HepG2 (cell line): ENCODE measurements at regions not wholly inside any gene's neighbourhood (a gene's known extent, or its start where the extent isn't known, plus 50 kb on each side); places are given as distances from the start of the nearest gene placed in this dataset.

Source experiments
- ATAC-seq: fragments of 200-7000 bp; cut with Tn5 transposase; 3 replicates; pipeline ENCODE4 v1.9.1; 2020; ENCODE audit warnings: mild to moderate bottlenecking, moderate library complexity
- BruUV-seq: library from RNA; stranded (reverse); fragments of 400-500 nt; replicated peaks from 2 replicates; lab custom pipeline; 2021; lab: Mats Ljungman, UMichigan
- CTCF ChIA-PET: fragments of 300-600 bp; formaldehyde crosslinking; extraction: SDS; loops from one replicate; lab custom pipeline; 2021; ENCODE audit warnings: low total read pairs, inconsistent platforms, low intra/inter-chr PET ratio; lab: Yijun Ruan, JAX
- POLR2A ChIA-PET: fragments of 350-600 bp; sonication (Branson Sonifier 250); formaldehyde crosslinking; loops from one replicate; lab custom pipeline; 2020; ENCODE audit warnings: antibody characterized with exemption, inconsistent platforms; lab: Yijun Ruan, JAX
- DNase-seq: peaks from one replicate; pipeline ENCODE4 v3.0.0-alpha.2; 2015; ENCODE audit warnings: low spot score
- FAIRE-seq: peaks from 3 replicates; lab custom pipeline; 2011; peaks lifted over from hg19 to GRCh38; lab: Jason Lieb, UNC
- H2AFZ ChIP-seq: one replicate; pipeline ENCODE4 v1.6.1; 2011; ENCODE audit warnings: low read length, inconsistent platforms
- H3K27ac ChIP-seq: fragments of 300-600 bp; 3 replicates; pipeline ENCODE4 v1.8.0; 2011; ENCODE audit warnings: mixed run types, mild to moderate bottlenecking, mixed read lengths, low read length, inconsistent platforms; ENCODE audit not compliant: insufficient read depth; ENCODE audit errors: extremely low read length
- H3K27me3 ChIP-seq, 2 experiments: fragments of 200-600 bp in 1 of 2; 2 replicates in 1 of 2; 3 replicates in 1 of 2; pipeline versions ENCODE4 v1.6.0 to v1.8.0; 2011; ENCODE audit warnings: low read length in 2 of 2, mild to moderate bottlenecking in 2 of 2, moderate library complexity in 2 of 2, inconsistent platforms in 1 of 2; ENCODE audit not compliant: insufficient read depth in 2 of 2, control insufficient read depth in 1 of 2
- H3K36me3 ChIP-seq, 2 experiments: fragments of 200-600 bp in 1 of 2; replicated peaks in 1 of 2; 2 replicates in 1 of 2; 3 replicates in 1 of 2; pipeline versions ENCODE4 v1.5.1 to v1.8.0; 2011; ENCODE audit warnings: low read length in 2 of 2, inconsistent platforms in 1 of 2; ENCODE audit not compliant: insufficient read depth in 2 of 2, control insufficient read depth in 1 of 2
- H3K4me1 ChIP-seq: 2 replicates; pipeline ENCODE4 v1.5.1; 2012; ENCODE audit warnings: low read length, inconsistent platforms; ENCODE audit not compliant: insufficient read depth
- H3K4me2 ChIP-seq: 2 replicates; pipeline ENCODE4 v1.6.0; 2011; ENCODE audit warnings: low read depth, low read length, inconsistent platforms
- H3K4me3 ChIP-seq, 3 experiments: fragments of 200-600 bp in 1 of 3; sonication (generic), shearing (Covaris generic) in 1 of 3; replicated peaks in 1 of 3; 2 replicates each; pipeline ENCODE4 v1.5.1; 2011 to 2016; ENCODE audit warnings: low read length in 3 of 3, inconsistent platforms in 2 of 3, low read depth in 2 of 3, mild to moderate bottlenecking in 2 of 3, control low read depth in 1 of 3, mixed read lengths in 1 of 3; ENCODE audit not compliant: insufficient read depth in 1 of 3
- H3K79me2 ChIP-seq: one replicate; pipeline ENCODE4 v1.6.1; 2011; ENCODE audit warnings: low read length, inconsistent platforms; ENCODE audit not compliant: insufficient read depth
- H3K9ac ChIP-seq: 2 replicates; pipeline ENCODE4 v1.6.0; 2011; ENCODE audit warnings: mild to moderate bottlenecking, low read depth, low read length, inconsistent platforms; ENCODE audit not compliant: insufficient read depth
- H3K9me3 ChIP-seq: 2 replicates; pipeline ENCODE4 v1.5.1; 2012; ENCODE audit warnings: mild to moderate bottlenecking, low read length
- H4K20me1 ChIP-seq: 2 replicates; pipeline ENCODE4 v1.6.0; 2011; ENCODE audit warnings: inconsistent platforms, mild to moderate bottlenecking, low read length, moderate library complexity; ENCODE audit not compliant: insufficient read depth
- ARHGAP35 ChIP-seq: sonication (generic); formaldehyde crosslinking; IDR thresholded peaks from 2 replicates; pipeline ENCODE4 v1.9.0; 2022; ENCODE audit warnings: mild to moderate bottlenecking, inconsistent platforms, moderate library complexity, missing genetic modification reagents, borderline replicate concordance
- CEBPB ChIP-seq: IDR thresholded peaks from 2 replicates; pipeline ENCODE4 v1.6.1; 2011; ENCODE audit warnings: low read depth, low read length, improper control_type of control experiment, borderline replicate concordance
- CHD2 ChIP-seq: IDR thresholded peaks from 2 replicates; pipeline ENCODE4 v1.6.1; 2011; ENCODE audit warnings: low read depth, low read length, improper control_type of control experiment
- MED8 ChIP-seq: sonication (generic); formaldehyde crosslinking; IDR thresholded peaks from 2 replicates; pipeline ENCODE4 v1.8.1; 2023; ENCODE audit warnings: mild to moderate bottlenecking, missing genetic modification reagents; ENCODE audit not compliant: insufficient replicate concordance
- MXD4 ChIP-seq: IDR thresholded peaks from 2 replicates; pipeline ENCODE4 v1.6.1; 2016; ENCODE audit warnings: mild to moderate bottlenecking, missing biosample characterization, missing genetic modification reagents
- NR2F1 ChIP-seq, 2 experiments: fragments of 450-650 bp in 1 of 2; formaldehyde crosslinking in 1 of 2; IDR thresholded peaks; 2 replicates each; pipeline versions ENCODE4 v1.5.0 to v1.6.1; 2016 to 2020; ENCODE audit warnings: mild to moderate bottlenecking in 1 of 2, missing compliant biosample characterization in 1 of 2, missing genetic modification reagents in 1 of 2, moderate library complexity in 1 of 2
- TCF12 ChIP-seq, 2 experiments: fragments of 450-650 bp in 1 of 2; sonication (generic) in 1 of 2; formaldehyde crosslinking in 1 of 2; IDR thresholded peaks; 2 replicates each; pipeline versions ENCODE4 v1.6.1 to v1.8.0; 2017 to 2022; ENCODE audit warnings: antibody characterized with exemption in 1 of 2, mild to moderate bottlenecking in 1 of 2, missing genetic modification reagents in 1 of 2, moderate library complexity in 1 of 2
- ZFYVE20 ChIP-seq: sonication (generic); formaldehyde crosslinking; IDR thresholded peaks from 2 replicates; pipeline ENCODE4 v1.8.0; 2023; ENCODE audit warnings: low read depth, mild to moderate bottlenecking, moderate library complexity, missing genetic modification reagents, borderline replicate concordance
- ZKSCAN8 ChIP-seq: IDR thresholded peaks from 2 replicates; pipeline ENCODE4 v1.6.1; 2016; ENCODE audit warnings: borderline replicate concordance, missing genetic modification reagents, missing compliant biosample characterization
- ZNF234 ChIP-seq: sonication (generic); formaldehyde crosslinking; conservative IDR thresholded peaks from 2 replicates; pipeline ENCODE4 v1.5.1; 2020; ENCODE audit warnings: mild to moderate bottlenecking, missing genetic modification reagents
- ZNF567 ChIP-seq: sonication (generic); formaldehyde crosslinking; IDR thresholded peaks from 2 replicates; pipeline ENCODE4 v1.8.1; 2023; ENCODE audit warnings: mild to moderate bottlenecking, missing genetic modification reagents, borderline replicate concordance
- ZNF670 ChIP-seq: sonication (generic); formaldehyde crosslinking; IDR thresholded peaks from 2 replicates; pipeline ENCODE4 v1.8.0; 2022; ENCODE audit warnings: mild to moderate bottlenecking, missing genetic modification reagents, borderline replicate concordance
- ZNF674 ChIP-seq: sonication (generic); formaldehyde crosslinking; IDR thresholded peaks from 2 replicates; pipeline ENCODE4 v1.5.0; 2020; ENCODE audit warnings: low read depth, mild to moderate bottlenecking, missing genetic modification reagents
- WGBS: methylation state at CpG from one replicate; pipeline ENCODE4 v1.1.6; 2017; ENCODE audit warnings: low lambda C conversion rate; 5-methylcytosine and 5-hydroxymethylcytosine counted together
- in situ Hi-C: cut with HindIII; loops from 2 replicates; pipeline ENCODE4 v1.10.0; 2017; ENCODE audit warnings: low pct_unique_long_range_greater_than_20kb; ENCODE audit not compliant: extremely low pct_ligation_motif_present
- intact Hi-C: fragments of 100-400 bp; cut with micrococcal nuclease; formaldehyde crosslinking; loops from one replicate; pipeline ENCODE4 v1.10.0; 2022; ENCODE audit not compliant: unreplicated experiment
- TF ChIP-seq, protein P1 (sequence below): sonication (generic); formaldehyde crosslinking; IDR thresholded peaks from 2 replicates; pipeline ENCODE4 v1.4.0; 2020; ENCODE audit warnings: low read depth, missing genetic modification reagents

DNA sequence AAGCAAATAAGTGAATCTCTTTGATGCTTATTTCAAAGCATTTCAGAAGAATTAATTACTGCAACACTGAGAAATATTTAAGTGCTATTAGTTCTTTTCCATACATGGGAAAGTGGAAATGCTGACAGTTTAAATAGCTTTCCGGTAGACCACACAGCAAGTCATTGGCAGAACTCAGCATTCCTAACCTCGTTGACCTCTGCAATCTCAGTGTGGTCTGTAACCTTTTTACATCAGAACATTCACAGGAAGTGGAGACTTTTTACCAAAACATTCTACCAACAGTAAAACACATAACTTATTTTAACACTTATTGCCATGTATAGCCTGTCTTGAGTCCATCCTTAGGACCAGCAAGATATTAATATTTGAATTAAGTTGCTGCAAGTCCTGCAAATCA is 249.5 kb upstream of the DCN start (continued):
- no peak for TF ChIP-seq ZNF674

DNA sequence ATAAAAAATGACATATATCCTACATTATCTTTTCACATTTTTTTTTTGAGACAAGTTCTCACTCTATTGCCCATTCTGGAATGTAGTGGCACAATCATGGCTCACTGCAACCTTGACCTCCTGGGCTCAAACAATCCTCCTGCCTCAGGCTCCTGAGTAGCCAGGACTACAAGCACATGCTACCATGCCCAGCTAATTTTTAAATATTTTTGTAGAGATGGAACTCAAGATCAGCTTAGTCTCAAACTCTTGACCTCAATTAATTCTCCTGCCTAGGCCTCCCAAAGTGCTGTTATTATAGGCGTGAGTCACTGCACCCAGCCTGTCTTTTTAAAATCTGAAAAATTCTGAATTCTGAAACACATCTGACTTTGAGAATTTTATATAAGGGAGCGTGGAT is 241.9 kb upstream of the DCN start:
- no peak overlapping the region for H3K9ac ChIP-seq
- no peaks in the 10 kb centered on the region for H3K36me3 ChIP-seq
- FAIRE-seq, result no peak
- ChIA-PET CTCF (no interaction called here), POLR2A (no interaction called here)
- H3K79me2 ChIP-seq, result no peaks in the 10 kb centered on the region
- no peak for DNase-seq
- no peak overlapping the region for H3K4me3 ChIP-seq
- intact Hi-C loops, result no loop called here
- H3K4me1 ChIP-seq, result no peaks in the 10 kb centered on the region
- H2AFZ ChIP-seq, result no peak overlapping the region
- no TSS peak for BruUV-seq
- in situ Hi-C loops, result no loop called here
- no peak overlapping the region for H3K4me2 ChIP-seq
- H4K20me1 ChIP-seq, result no peaks in the 10 kb centered on the region
- no peaks in the 10 kb centered on the region for H3K27me3 ChIP-seq
- H3K27ac ChIP-seq, result no peak overlapping the region
- TF ChIP-seq, protein P1, sequence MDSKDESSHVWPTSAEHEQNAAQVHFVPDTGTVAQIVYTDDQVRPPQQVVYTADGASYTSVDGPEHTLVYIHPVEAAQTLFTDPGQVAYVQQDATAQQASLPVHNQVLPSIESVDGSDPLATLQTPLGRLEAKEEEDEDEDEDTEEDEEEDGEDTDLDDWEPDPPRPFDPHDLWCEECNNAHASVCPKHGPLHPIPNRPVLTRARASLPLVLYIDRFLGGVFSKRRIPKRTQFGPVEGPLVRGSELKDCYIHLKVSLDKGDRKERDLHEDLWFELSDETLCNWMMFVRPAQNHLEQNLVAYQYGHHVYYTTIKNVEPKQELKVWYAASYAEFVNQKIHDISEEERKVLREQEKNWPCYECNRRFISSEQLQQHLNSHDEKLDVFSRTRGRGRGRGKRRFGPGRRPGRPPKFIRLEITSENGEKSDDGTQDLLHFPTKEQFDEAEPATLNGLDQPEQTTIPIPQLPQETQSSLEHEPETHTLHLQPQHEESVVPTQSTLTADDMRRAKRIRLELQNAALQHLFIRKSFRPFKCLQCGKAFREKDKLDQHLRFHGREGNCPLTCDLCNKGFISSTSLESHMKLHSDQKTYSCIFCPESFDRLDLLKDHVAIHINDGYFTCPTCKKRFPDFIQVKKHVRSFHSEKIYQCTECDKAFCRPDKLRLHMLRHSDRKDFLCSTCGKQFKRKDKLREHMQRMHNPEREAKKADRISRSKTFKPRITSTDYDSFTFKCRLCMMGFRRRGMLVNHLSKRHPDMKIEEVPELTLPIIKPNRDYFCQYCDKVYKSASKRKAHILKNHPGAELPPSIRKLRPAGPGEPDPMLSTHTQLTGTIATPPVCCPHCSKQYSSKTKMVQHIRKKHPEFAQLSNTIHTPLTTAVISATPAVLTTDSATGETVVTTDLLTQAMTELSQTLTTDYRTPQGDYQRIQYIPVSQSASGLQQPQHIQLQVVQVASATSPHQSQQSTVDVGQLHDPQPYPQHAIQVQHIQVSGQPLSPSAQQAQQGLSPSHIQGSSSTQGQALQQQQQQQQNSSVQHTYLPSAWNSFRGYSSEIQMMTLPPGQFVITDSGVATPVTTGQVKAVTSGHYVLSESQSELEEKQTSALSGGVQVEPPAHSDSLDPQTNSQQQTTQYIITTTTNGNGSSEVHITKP (CRISPR knock-in tag), result no peak
- no peak for TF ChIP-seq NR2F1 (CRISPR knock-in tag; IDR thresholded peaks at IDR 0.05)
- WGBS, result 0% methylated on average over 2 of the region's 2 CpGs
- no peak for ATAC-seq
- no peaks in the 10 kb centered on the region for H3K9me3 ChIP-seq

DNA sequence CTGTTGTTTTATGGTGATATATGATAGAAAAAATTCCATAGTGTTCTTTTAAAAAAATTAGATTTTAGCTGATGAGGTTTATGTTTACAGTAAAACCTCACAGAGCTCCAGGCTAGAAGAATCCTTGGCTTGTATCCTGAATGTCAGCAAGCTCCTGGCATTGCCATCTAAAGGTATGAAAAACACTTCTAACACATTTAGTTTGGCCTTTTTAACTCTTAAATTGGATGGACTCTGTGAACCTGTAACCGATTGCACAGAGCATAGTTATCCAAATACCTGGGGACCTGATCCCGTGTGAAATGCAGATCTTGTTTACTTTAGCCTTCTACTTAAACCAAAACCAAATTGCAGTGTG is 241.1 kb upstream of the DCN start:
- Histone ChIP-seq H3K27me3 (no peaks in the 10 kb centered on the region), H3K79me2 (no peaks in the 10 kb centered on the region), H3K4me2 (no peak overlapping the region), H3K9ac (no peak overlapping the region), H3K9me3 (no peaks in the 10 kb centered on the region), H3K36me3 (no peaks in the 10 kb centered on the region), H3K4me1 (no peaks in the 10 kb centered on the region), H2AFZ (no peak overlapping the region), H3K4me3 (no peak overlapping the region), H4K20me1 (no peaks in the 10 kb centered on the region), H3K27ac (no peak overlapping the region)
- in situ Hi-C loops (no loop called here), intact Hi-C loops (no loop called here)
- ATAC-seq, result no peak
- FAIRE-seq, result no peak
- CTCF ChIA-PET, result no interaction called here
- no TSS peak for BruUV-seq
- POLR2A ChIA-PET, result no interaction called here
- WGBS, result 0% methylated on average over 2 of the region's 2 CpGs
- no peak for DNase-seq
- TF ChIP-seq ARHGAP35 (CRISPR knock-in tag) (no peak), CHD2 (no peak), ZNF234 (CRISPR knock-in tag) (no peak), MED8 (no peak), ZFYVE20 (CRISPR knock-in tag) (no peak), TCF12 (IDR thresholded peaks at IDR 0.05) (no peak), TCF12 (CRISPR knock-in tag; IDR thresholded peaks at IDR 0.05) (no peak), ZKSCAN8 (no peak), ZNF670 (CRISPR knock-in tag) (no peak), ZNF567 (CRISPR knock-in tag) (no peak), MXD4 (CRISPR knock-in tag) (no peak), CEBPB (no peak)
